ENCODE measurements at regions not wholly inside any gene's neighbourhood (a gene's known extent, or its start where the extent isn't known, plus 50 kb on each side); places are given as distances from the start of the nearest gene placed in this dataset.

DNA sequence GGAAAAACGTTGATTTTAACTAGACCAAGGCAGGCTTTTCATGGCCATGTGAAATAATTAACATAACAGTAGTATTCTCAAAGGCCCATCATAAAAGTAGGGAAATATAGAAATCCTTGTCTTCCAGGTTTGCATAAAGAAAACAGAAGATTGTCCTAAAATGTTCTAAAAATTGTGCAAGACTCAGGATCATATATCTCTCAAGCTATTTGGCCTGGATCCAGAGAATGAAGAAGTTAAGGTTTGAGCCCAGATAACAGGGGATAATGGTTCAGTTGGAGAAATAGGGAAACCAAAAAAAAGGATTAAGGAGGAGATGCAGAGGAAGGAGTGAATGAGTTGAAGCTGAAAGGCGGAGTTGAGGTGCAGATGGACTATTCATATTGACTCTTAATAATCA, 555.5 kb upstream of the NR5A2 start:
- POLR2A ChIA-PET = no interaction called here
- CTCF ChIA-PET = interaction anchor here (1.2 kb wide), 1 partner anchor 8 kb away, joined by 3 read pairs; no protein-coding TSS in a partner anchor
- Histone ChIP-seq H3K9me3 (ENCODE audit: control insufficient read depth, insufficient read depth, low read depth, low read length) (no peaks in the 10 kb centered on the region), H3K36me3 (ENCODE audit: control insufficient read depth in 2 of 2, insufficient read depth in 1 of 2, low read length in 2 of 2) (no peaks in the 10 kb centered on the region), H3K4me3 (ENCODE audit: low read depth, low read length) (no peak overlapping the region), H3K27ac (ENCODE audit: extremely low read depth, low read depth, low read length) (no peak overlapping the region), H3K4me1 (ENCODE audit: control insufficient read depth, insufficient read depth, low read length) (no peaks in the 10 kb centered on the region)
- TF ChIP-seq ZNF114 (tag by site-specific recombination; IDR thresholded peaks at IDR 0.05) (no peak), ZNF518A (tag by site-specific recombination; conservative IDR thresholded peaks at IDR 0.05; ENCODE audit: low read depth) (no peak), ZNF146 (tag by site-specific recombination; IDR thresholded peaks at IDR 0.05) (no peak), ZNF292 (tag by site-specific recombination; IDR thresholded peaks at IDR 0.05; ENCODE audit: borderline replicate concordance, low read depth) (no peak), KLF16 (tag by site-specific recombination; IDR thresholded peaks at IDR 0.05) (no peak), ZNF266 (tag by site-specific recombination; IDR thresholded peaks at IDR 0.05; ENCODE audit: low read depth) (no peak), MEIS1 (CRISPR knock-in tag; IDR thresholded peaks at IDR 0.05; ENCODE audit: borderline replicate concordance) (no peak), INSM2 (tag by site-specific recombination; IDR thresholded peaks at IDR 0.05) (no peak), ZNF664 (tag by site-specific recombination; IDR thresholded peaks at IDR 0.05) (no peak), ZNF768 (tag by site-specific recombination; IDR thresholded peaks at IDR 0.05) (no peak), ZEB2 (tag by site-specific recombination; IDR thresholded peaks at IDR 0.05) (no peak), ZSCAN30 (tag by site-specific recombination; IDR thresholded peaks at IDR 0.05) (no peak)

DNA sequence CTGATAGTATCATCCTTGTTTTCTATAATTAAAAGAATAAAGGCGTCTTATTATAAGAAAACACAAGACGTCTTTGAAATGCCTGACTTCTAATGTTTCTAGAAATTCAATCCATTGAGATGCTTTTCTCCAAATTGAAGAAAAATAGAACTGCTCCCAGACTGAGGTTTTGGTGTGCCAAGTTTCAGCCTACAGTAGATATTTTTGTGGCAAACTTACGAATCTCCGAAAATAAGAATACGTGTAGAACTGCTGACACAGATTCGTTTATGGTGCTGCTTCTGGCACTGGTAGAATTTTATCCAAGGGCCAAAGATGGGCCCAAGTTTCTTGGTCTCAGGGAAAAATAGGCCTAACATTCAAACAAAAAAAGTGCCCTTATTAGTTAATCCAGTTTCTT, 554.5 kb upstream of the NR5A2 start:
- POLR2A ChIA-PET = no interaction called here
- Histone ChIP-seq H3K4me3 (ENCODE audit: low read depth, low read length) (no peak overlapping the region), H3K27ac (ENCODE audit: extremely low read depth, low read depth, low read length) (no peak overlapping the region), H3K36me3 (ENCODE audit: control insufficient read depth in 2 of 2, insufficient read depth in 1 of 2, low read length in 2 of 2) (no peaks in the 10 kb centered on the region), H3K4me1 (ENCODE audit: control insufficient read depth, insufficient read depth, low read length) (no peaks in the 10 kb centered on the region), H3K9me3 (ENCODE audit: control insufficient read depth, insufficient read depth, low read depth, low read length) (no peaks in the 10 kb centered on the region)
- CTCF ChIA-PET = interaction anchor here (1.2 kb wide), 1 partner anchor 9 kb away, joined by 3 read pairs; no protein-coding TSS in a partner anchor
- TF ChIP-seq ZNF544 (tag by site-specific recombination; IDR thresholded peaks at IDR 0.05) = no peak
- TF ChIP-seq, protein P1, sequence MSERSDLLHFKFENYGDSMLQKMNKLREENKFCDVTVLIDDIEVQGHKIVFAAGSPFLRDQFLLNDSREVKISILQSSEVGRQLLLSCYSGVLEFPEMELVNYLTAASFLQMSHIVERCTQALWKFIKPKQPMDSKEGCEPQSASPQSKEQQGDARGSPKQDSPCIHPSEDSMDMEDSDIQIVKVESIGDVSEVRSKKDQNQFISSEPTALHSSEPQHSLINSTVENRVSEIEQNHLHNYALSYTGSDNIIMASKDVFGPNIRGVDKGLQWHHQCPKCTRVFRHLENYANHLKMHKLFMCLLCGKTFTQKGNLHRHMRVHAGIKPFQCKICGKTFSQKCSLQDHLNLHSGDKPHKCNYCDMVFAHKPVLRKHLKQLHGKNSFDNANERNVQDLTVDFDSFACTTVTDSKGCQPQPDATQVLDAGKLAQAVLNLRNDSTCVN (tag by site-specific recombination; optimal IDR thresholded peaks at IDR 0.05) = no peak
- no peak for TF ChIP-seq SCRT2 (tag by site-specific recombination; IDR thresholded peaks at IDR 0.05)
- TF ChIP-seq ZNF664 (tag by site-specific recombination; IDR thresholded peaks at IDR 0.05) = no peak
- TF ChIP-seq ZNF624 (tag by site-specific recombination; IDR thresholded peaks at IDR 0.05) = no peak
- TF ChIP-seq ZBTB1 (tag by site-specific recombination; IDR thresholded peaks at IDR 0.05) = no peak
- no peak for TF ChIP-seq ZNF561 (tag by site-specific recombination; IDR thresholded peaks at IDR 0.05; ENCODE audit: borderline replicate concordance)
- no peak for TF ChIP-seq ZSCAN4 (tag by site-specific recombination; IDR thresholded peaks at IDR 0.05)
- no peak for TF ChIP-seq ZNF626 (tag by site-specific recombination; IDR thresholded peaks at IDR 0.05)
- no peak for TF ChIP-seq ZNF645 (tag by site-specific recombination; IDR thresholded peaks at IDR 0.05)
- TF ChIP-seq ZNF211 (tag by site-specific recombination; IDR thresholded peaks at IDR 0.05; ENCODE audit: low read depth) = no peak
- no peak for TF ChIP-seq ZNF324 (tag by site-specific recombination; IDR thresholded peaks at IDR 0.05)

Data from HEK293 (cell line).